ENCODE measurements at regions not wholly inside any gene's neighbourhood (a gene's known extent, or its start where the extent isn't known, plus 50 kb on each side); places are given as distances from the start of the nearest gene placed in this dataset.
A peak's percentile ranks its signal among the peaks of the same experiment; 100 is the strongest.
"Not testable (repeated sequence)": the region's sequence is repeated elsewhere in the genome, so short reads cannot be mapped to it uniquely, and the experiment has no call there.

- peak; percentile 26 for DNase-seq (ENCODE audit: low spot score)
These were observed 516.5 kb upstream of the MGAT4C start for GRCh38 chr12:86772696-86773095.

GRCh38 chr12:86770871-86771270 is 514.7 kb upstream of the MGAT4C start:
- DNase-seq (ENCODE audit: low spot score): no peak

GRCh38 chr12:86748894-86749293 is 492.7 kb upstream of the MGAT4C start:
- no peak for DNase-seq (ENCODE audit: low spot score)

- no peak for DNase-seq (ENCODE audit: low spot score)
These were observed 488.5 kb upstream of the MGAT4C start for GRCh38 chr12:86744547-86745212.

- DNase-seq (ENCODE audit: low spot score): no peak
These were observed 487.8 kb upstream of the MGAT4C start for GRCh38 chr12:86743875-86744536.

GRCh38 chr12:86741531-86741930 is 485.3 kb upstream of the MGAT4C start:
- peak; percentile 52 for DNase-seq (ENCODE audit: low spot score)

- no peak for DNase-seq (ENCODE audit: low spot score)
These were observed 479.7 kb upstream of the MGAT4C start for GRCh38 chr12:86735851-86736250.

- no peak for DNase-seq (ENCODE audit: low spot score)
These were observed 478.9 kb upstream of the MGAT4C start for GRCh38 chr12:86735072-86735471.

- DNase-seq (ENCODE audit: low spot score): no peak
These were observed 474.0 kb upstream of the MGAT4C start for GRCh38 chr12:86730233-86730632.

GRCh38 chr12:86729739-86730138 is 473.5 kb upstream of the MGAT4C start:
- DNase-seq (ENCODE audit: low spot score): no peak

GRCh38 chr12:86727160-86727559 is 471.0 kb upstream of the MGAT4C start:
- DNase-seq (ENCODE audit: low spot score): peak; percentile 15

GRCh38 chr12:86724716-86725115 is 468.5 kb upstream of the MGAT4C start:
- DNase-seq (ENCODE audit: low spot score): no peak

- no peak for DNase-seq (ENCODE audit: low spot score)
These were observed 467.1 kb upstream of the MGAT4C start for GRCh38 chr12:86723326-86723725.

GRCh38 chr12:86721713-86722397 is 465.7 kb upstream of the MGAT4C start:
- DNase-seq (ENCODE audit: low spot score): peak; percentile 30

- DNase-seq (ENCODE audit: low spot score): peak; percentile 72
These were observed 463.2 kb upstream of the MGAT4C start for GRCh38 chr12:86719381-86719780.

GRCh38 chr12:86713121-86713520 is 456.9 kb upstream of the MGAT4C start:
- DNase-seq (ENCODE audit: low spot score): no peak

GRCh38 chr12:86712425-86712843 is 456.2 kb upstream of the MGAT4C start:
- peak; percentile 97 for DNase-seq (ENCODE audit: low spot score)

- DNase-seq (ENCODE audit: low spot score): peak; percentile 10
These were observed 455.5 kb upstream of the MGAT4C start for GRCh38 chr12:86711731-86712130.

- peak; percentile 46 for DNase-seq (ENCODE audit: low spot score)
These were observed 453.9 kb upstream of the MGAT4C start for GRCh38 chr12:86710109-86710508.

- not testable (repeated sequence) for DNase-seq (ENCODE audit: low spot score)
These were observed 452.8 kb upstream of the MGAT4C start for GRCh38 chr12:86709017-86709416.

- no peak for DNase-seq (ENCODE audit: low spot score)
These were observed 442.4 kb upstream of the MGAT4C start for GRCh38 chr12:86698641-86698980.

GRCh38 chr12:86697916-86698640 is 441.9 kb upstream of the MGAT4C start:
- DNase-seq (ENCODE audit: low spot score): no peak
